GM19397 (cell line): ENCODE measurements at regions not wholly inside any gene's neighbourhood (a gene's known extent, or its start where the extent isn't known, plus 50 kb on each side); places are given as distances from the start of the nearest gene placed in this dataset.

ENCODE experiments used
- ATAC-seq: cut with Tn5 transposase; IDR thresholded peaks from one replicate; pipeline ENCODE4 v1.9.1; 2021; ENCODE audit warnings: mild to moderate bottlenecking, moderate library complexity; ENCODE audit not compliant: unreplicated experiment

DNA sequence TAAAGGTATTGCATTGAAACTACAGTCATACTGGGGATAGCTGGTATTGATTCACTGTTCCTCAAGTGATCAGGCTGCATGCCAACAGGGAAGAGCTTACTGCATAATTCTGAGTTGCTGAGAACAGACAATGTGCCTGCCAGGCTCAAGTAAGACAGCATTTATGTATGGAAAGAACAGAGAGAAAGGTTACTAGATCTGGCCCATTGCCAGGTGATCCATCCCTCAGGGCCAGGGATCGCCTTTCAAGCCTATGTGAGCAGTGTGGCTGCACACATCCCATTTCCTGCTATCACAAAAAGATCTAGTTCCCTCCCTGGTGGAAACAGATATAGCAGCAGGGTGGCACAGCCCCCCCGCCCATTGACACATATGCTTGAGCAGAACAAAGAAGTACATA lies 254.0 kb downstream of the TMA16 start:
- ATAC-seq, result no peak

DNA sequence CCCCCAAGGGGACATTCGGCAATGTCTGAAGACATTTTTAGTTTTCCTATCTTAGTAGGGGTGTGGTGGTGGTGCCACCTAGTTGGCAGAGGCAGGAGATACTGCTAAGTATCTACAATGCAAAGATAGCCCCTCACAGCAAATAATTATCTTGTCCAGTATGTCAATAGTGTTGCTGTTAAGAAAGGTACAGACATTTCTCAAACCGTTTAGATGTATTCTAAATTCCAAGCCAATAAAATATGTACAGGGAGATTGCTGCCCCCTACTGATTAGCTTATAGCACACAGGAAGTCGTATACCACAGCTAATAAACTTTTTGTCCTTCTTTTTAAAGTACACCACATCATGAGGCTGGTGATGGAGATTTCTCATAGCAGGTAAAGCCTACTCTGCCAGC lies 260.5 kb downstream of the TMA16 start:
- ATAC-seq, result peak; percentile 64

DNA sequence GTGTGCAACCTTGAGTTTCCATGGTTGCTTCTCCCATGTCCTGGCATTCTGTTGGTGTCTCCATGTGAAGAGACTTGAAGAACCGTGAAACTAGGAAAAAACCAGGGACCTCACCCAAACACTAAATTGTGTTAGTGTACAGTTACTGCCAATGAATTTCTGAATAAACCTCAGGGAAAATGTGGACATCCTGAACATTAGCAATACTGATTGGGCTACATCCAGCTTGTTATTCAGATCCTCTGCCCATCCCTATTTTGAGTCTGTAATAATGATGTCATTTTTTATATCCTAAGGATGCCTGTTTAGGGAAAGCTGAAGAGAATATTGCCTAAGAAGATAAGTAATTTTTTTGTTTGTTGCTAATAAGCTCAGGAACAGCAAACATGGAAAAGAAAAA lies 262.7 kb downstream of the TMA16 start:
- ATAC-seq, result no peak

DNA sequence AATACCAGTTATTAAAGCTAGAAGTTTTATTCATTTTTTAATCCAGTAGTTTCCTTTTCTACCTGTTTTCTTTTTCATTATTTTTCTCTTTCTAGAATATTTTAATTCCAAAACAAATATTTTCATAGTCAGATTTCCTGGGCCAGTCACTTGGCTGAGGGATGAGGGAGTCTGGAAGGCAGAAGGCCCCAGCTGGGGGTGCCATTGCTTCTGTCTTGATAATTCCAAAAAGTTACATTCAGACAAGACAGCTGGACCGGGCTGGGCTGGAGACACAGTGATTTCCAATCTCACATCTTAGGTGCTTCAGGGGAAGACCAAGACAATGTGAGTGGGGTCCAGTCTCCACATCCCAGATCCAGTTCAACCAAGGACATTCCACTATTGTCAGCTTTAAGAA lies 263.5 kb downstream of the TMA16 start:
- ATAC-seq, result no peak

DNA sequence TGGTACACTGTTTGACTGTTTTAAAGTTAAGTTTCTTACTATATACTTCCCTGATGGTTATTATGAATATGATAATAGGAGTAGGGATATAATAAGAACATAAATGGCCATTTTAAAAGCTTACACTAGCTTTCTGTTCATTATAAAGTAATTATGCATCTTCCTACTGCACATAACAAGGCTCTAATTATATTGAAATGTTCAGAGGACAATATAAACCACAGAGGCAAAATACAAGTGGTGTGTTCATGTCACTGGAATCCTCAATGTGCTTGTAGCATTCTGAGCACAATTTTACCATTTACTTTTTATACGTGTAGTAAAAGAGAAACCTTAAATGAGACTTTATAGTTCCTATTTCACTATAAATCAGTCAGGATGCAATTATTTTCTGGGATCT lies 268.3 kb downstream of the TMA16 start:
- ATAC-seq, result no peak

DNA sequence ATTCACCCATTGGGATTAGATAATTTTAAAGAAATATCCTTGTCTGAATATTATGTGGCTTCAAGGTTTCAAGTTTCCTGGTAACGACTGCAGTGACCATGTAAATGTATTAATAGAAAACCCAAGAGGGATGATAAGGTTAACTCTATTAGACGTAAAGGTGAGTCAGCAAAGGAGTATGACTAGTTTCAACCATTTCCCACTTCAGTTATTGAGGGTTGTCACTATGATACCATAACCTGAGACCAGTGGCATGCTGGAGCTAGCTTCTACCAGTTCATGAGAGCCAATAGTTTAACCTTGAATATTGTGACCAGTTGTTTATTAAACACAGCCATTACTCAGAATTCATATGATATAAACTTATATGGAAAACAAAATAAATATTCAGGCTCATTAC lies 270.1 kb downstream of the TMA16 start:
- ATAC-seq, result no peak

DNA sequence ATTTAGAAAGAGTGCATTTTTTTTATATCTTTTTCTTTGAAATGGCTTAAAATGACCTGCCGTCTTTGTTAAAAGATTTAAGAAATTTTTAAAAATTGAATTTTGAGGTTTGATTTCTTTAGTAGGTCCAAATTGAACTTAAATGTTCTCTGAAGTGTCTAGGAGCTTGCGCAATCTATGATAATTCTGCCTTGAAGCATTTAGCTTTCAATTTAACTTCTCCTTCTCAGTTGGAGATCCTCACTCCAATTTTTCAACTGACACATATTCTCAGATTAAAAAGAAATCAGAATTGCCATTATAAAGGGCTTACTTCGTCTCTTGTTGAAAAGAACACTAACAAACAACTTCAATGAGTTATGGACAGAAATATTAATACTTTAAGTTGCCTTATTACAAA lies 273.5 kb downstream of the TMA16 start:
- ATAC-seq, result no peak

DNA sequence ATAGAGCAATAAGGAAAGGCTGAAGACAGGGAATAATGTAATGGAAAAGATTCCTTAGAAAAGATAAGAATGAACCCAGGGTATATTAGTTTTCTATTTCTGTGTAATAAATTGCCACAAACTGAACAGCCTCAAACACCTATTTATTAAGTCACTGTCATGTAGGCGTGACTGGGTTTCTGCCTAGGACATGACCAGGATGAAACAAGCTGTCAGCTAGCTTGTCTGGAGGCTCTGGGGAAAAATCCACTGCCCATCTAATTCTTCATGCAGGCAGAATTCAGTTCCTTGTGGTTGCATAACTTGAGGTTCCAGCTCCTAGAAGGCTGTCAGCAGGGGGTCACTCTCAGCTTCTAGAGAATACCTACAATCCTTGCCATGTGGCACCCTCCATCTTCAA lies 277.7 kb downstream of the TMA16 start:
- ATAC-seq, result no peak

DNA sequence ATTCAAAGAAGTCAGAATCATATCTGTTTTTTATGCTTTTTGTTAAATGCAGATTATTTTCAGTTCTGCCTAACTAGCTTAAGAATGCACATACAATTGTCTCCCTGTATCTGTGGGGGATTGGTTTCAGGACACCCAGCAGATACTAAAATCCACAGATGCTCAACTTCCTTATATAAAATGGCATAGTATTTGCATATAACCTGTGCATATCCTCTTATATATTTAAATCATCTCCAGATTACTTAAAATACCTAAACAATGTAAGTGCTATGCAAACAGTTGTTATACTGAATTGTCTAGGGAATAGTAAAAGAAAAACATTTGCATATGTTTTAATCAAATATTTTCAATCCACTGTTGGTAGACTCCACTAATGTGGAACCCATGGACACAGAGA lies 279.4 kb downstream of the TMA16 start:
- ATAC-seq, result no peak

DNA sequence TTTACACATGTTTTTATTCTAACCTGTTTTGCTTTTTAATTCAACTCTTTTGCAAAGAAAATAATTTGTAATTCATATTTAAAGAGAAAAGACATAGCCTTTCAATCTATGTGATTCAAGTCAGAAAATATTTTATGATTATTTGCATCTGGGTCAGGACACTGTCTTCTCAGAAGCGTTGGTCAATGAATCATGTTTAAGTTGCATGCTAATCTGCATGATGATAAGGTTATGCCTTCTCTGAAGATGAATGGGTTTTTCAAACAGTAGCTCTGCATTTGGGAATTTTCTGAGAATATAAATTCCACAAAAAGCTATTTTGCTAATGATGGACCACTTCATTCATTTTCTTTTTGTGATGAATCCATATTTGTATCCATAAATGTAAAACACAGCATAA lies 282.5 kb downstream of the TMA16 start:
- ATAC-seq, result no peak

DNA sequence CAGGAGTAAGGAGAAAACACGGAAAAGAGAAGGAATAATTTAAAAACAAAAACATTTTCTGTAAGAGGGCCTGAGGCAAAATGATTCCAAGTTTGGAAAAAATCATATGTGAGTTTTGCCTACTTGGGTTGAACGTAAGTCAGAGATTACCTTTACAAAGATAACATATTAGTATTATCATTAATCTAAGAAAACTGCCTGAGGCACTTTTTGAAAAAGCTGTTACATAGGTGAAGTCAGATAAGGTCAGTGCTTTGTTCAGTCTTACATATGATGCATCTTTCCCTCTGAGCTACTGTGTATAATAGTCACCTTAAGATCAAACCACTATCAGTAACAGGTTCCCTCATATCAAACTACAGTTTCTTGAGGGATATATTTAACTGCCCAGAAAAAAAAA lies 287.2 kb downstream of the TMA16 start:
- ATAC-seq, result no peak

DNA sequence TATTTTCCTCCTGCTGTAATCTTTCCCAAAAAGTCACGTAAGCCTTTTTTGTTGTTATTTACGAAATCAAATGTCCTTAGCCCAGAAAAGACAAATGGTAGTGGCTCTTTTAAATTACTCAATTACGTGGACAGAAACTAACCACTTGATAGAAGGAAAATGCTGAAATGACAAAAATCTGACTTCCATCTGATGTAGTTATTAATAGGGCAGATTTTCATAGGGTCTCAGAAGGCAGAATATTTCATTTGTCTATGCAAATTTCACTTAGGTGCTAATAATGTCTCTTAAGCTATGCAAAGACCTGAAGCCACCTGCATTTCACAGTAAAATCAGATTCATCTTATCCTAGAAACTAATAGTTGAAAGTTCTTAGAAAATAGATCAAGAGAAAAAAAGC lies 295.7 kb downstream of the TMA16 start:
- ATAC-seq, result no peak

DNA sequence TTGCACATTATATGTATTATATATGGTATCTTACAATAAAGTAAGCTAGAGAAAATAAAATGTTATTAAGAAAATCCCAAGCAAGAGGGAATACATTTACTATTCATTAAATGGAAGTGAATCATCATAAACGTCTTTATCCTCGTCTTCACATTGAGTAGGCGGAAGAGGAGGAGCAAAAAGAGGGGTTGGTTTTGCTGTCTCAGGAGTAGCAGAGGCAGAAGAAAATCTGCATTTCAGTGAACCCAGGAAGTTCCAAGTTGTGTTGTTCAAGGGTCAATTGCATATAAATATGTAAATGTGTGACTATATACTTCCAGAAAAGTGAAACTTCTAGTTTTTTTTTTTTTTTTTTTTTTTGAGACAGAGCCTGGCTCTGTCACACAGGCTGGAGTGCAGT lies 301.4 kb downstream of the TMA16 start:
- no peak for ATAC-seq

DNA sequence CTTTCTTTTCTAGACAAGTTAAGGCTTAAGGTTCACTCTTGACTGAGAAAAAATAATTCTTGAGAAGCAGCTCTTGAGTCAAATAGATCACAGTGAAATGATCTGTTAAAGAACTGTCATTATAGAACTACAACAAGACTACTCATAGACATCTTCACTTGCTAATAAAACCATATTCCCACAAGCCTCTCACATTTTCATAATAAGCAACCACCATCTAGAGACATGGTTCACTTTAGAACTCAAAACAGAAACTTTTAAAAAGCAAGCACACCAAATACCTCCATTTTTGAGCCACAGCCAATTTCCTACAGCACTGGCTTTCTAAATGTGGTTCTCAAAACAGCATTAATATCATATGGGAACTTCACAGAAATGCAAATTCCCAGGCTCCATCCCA lies 309.5 kb downstream of the TMA16 start:
- ATAC-seq, result no peak

DNA sequence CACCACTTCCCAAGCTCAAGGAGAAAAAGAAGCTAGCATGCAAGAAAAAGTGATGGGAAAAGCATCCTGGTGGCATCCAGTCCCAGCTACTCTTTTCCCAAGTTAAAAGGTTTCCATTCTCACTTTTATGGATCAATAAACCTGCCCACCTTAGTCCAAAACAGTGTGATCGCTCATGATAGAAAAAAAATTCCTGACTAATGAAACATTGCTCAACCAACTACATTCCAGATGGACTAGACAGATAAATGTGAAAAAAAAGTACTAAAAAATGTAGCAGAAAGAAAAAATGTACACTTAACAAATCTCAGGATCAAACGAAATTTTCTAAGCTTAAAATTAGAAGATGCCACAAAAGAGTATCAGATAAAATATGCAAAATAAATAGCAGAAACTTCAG lies 312.2 kb downstream of the TMA16 start:
- ATAC-seq, result no peak

DNA sequence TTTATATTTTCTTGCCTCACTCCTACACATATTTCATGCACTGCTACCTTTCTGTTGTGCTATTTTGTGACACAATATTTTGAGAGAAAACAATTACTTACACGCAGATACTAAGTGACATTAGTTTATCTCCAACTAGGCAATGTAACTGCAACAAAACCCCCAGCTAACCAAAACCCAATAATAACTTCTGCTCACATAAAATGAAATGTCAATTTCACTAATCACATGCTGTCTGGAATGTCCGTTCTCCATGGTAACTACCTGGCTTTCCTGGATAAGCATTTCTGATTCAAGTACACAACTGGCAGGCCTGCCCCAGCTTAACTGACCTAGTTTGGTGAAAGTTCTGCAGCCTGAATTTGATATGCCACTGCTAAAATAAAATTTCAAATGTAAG lies 313.5 kb downstream of the TMA16 start:
- no peak for ATAC-seq

DNA sequence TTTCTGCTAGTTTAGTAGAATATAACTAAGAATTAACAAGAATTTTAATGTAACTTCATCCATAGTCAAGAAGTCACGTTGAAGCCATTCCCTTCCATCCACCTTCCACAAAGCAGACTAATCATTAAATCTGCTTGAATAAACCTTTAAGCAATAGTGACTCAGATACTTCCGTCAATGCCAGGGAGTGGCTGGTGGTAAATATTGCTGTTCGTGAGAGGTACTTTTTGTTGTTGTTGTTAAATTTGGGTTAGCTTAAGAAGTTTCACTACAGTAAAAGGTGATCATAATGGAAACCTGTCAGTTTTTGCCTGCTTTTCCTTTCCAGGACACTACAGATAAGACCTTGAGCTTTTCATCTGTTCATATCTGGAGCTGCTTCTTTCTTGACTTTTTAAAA lies 316.3 kb downstream of the TMA16 start:
- peak; percentile 39 for ATAC-seq

DNA sequence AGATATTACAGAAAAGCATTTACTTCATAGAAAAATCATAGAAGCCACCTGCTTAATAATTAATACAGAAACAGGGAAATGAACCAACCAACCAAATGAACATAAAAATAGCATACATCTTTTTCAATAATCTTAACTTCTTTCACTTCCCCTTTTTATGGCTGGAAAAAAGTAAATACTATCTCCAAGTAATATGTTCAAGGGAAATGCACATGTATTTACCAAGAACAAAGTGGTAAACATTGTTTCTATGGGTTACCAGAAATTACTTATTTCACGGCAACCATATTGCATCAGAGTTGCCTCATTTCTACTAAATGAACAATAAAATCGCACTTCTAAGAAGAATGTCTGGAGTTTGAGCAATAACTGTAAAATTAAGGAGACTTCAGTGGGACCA lies 321.3 kb downstream of the TMA16 start:
- ATAC-seq, result peak; percentile 66

DNA sequence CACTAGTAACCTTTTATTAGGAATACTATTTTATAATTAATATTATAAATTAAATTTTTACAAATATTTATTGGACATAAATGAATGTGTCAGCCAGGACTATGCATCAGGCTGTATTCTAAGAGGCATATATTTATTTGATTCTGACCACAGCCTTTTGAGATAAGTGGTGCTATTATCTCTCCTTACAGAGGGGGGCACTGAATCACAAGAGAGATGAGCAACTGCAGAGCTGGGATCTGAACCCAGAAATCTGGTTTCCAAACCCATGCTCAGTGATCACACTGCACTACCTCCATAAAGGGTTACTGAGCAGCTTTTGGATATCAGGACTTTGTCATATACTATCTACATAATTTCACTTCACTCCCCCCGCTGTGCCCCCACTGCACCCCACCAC lies 322.0 kb downstream of the TMA16 start:
- ATAC-seq, result no peak

DNA sequence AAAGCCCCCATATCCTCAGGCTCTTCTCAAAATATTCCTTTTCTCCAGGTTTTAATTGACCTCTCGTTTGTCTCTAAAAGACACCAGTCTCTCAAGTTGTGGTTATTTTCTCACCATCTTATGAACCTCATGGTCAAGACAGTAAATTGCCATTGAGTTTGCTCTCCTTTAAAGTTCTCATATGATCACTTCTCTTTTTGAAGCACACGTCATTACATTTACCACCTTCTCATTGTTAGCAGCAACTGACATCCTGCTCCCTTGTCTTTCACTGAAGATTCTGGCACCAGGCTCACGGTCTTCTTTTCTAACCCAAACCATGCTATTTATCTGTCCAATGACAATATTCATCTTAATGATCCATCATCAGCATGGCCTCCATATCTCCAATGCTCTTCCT lies 324.2 kb downstream of the TMA16 start:
- no peak for ATAC-seq

DNA sequence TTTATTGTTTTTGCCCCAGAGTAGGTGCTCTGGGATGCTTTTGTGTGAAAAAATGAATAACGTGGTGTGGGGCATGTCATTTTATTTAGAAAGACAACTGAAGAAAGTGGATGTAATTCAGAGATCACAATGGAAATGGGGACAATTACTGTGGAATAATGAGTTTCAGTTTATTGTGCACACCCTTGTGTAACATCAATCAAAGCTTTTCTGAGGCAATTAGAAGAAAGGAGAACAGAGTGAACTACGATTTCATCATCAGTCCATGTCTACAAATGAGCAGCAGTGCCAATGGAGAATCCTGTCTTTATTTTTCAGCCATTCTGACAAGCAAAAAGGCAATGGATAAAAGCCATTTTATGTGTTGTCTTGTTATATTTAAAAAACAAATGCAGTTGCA lies 339.2 kb downstream of the TMA16 start:
- no peak for ATAC-seq

DNA sequence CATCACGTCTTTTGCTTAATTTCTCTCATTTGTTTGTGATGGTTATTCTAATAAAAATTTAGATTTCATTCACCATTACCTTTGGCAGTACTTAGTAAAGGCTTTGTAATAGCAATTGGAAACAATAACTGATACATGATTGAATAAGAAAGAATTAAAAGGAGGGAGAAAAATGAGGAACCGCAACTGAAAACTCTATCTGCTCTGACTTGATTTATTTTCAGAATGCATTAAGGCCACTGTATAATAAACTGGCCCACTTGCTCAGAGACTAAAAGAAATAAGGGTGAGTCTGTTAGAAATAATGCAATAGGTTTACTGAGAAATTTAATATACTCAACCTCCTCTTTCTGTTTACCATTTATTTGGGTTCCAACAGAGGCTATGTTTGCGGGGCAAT lies 351.5 kb downstream of the TMA16 start:
- no peak for ATAC-seq

DNA sequence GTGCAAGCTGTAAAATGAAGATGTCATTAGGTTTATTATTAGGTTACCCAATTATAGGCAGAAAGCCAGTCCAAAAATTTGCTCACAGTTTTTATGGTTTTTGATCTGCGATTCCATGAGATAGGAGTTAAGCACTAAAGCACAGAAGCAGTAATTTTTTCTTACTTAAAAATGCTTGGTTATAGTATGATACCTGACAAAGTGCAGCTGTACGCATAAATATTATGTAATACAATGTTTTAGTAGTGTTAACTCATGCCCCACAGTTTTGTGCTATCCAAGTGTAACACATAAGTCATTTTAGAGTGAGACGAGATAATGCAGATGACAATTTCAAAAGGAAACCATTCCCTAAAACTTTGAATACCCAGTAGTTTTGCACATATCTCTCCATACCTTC lies 357.8 kb downstream of the TMA16 start:
- no peak for ATAC-seq

DNA sequence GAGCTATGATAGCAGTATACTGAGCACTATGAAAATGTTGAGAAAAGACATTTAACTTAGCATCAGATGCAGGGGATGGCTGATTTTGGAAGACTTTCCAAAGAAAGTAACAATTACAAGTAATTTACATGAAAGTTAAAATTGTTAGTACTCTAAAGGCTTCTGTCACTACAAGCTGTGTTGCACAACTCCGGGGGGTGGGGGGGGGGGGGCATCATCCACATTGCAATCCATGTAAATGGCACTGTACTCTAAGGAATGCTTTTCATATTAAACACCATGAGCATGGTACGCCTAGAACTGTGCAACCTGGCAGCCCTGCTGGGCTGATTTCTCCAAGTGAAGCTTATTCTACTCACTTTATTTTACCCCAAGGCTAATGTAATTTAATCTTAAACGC lies 363.4 kb downstream of the TMA16 start:
- ATAC-seq, result no peak
